LNCaP clone FGC (cell line): ENCODE measurements at regions not wholly inside any gene's neighbourhood (a gene's known extent, or its start where the extent isn't known, plus 50 kb on each side); places are given as distances from the start of the nearest gene placed in this dataset.

ENCODE experiments used
- DNase-seq: peaks from one replicate; pipeline ENCODE4 v3.0.0-alpha.2; 2011; ENCODE audit warnings: low read depth
- H3K4me3 ChIP-seq: 2 replicates; pipeline ENCODE4 v1.5.1; 2011; ENCODE audit warnings: mild to moderate bottlenecking, low read depth, low read length, control low read depth
- TF ChIP-seq, protein P1 (sequence below): IDR thresholded peaks from 2 replicates; pipeline ENCODE4 v1.5.1; 2012; ENCODE audit warnings: mild to moderate bottlenecking; ENCODE audit not compliant: control insufficient read depth, insufficient read depth; ENCODE audit errors: extremely low read depth

DNA sequence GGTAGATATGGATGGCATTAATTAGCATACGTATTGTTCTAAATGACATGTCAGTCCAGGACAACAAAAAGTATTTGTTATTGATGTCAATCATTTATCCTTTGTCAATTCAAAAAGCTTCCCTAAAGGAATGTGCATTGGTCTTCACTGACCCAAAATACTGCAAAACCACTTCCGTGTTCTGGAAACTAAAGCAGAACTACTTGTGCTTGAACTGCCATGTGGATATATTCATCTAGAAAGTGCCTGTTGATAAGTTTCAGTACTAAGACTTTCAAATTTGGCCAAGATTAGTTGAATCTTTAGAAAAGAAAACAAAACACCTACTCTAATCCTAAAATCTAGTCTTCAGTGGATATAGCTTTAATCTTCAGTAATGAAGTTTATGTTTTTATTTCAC, 242.1 kb upstream of the PPP1R3A start:
- no peak overlapping the region for H3K4me3 ChIP-seq
- TF ChIP-seq, protein P1, sequence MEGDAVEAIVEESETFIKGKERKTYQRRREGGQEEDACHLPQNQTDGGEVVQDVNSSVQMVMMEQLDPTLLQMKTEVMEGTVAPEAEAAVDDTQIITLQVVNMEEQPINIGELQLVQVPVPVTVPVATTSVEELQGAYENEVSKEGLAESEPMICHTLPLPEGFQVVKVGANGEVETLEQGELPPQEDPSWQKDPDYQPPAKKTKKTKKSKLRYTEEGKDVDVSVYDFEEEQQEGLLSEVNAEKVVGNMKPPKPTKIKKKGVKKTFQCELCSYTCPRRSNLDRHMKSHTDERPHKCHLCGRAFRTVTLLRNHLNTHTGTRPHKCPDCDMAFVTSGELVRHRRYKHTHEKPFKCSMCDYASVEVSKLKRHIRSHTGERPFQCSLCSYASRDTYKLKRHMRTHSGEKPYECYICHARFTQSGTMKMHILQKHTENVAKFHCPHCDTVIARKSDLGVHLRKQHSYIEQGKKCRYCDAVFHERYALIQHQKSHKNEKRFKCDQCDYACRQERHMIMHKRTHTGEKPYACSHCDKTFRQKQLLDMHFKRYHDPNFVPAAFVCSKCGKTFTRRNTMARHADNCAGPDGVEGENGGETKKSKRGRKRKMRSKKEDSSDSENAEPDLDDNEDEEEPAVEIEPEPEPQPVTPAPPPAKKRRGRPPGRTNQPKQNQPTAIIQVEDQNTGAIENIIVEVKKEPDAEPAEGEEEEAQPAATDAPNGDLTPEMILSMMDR, result no peak
- DNase-seq, result no peak

GRCh38 chr7:114158854-114159253, 240.0 kb upstream of the PPP1R3A start:
- H3K4me3 ChIP-seq, result no peak overlapping the region
- no peak for DNase-seq
- TF ChIP-seq, protein P1, result no peak

GRCh38 chr7:114158275-114158674, 239.5 kb upstream of the PPP1R3A start:
- no peak overlapping the region for H3K4me3 ChIP-seq
- TF ChIP-seq, protein P1, result no peak
- DNase-seq, result no peak

DNA sequence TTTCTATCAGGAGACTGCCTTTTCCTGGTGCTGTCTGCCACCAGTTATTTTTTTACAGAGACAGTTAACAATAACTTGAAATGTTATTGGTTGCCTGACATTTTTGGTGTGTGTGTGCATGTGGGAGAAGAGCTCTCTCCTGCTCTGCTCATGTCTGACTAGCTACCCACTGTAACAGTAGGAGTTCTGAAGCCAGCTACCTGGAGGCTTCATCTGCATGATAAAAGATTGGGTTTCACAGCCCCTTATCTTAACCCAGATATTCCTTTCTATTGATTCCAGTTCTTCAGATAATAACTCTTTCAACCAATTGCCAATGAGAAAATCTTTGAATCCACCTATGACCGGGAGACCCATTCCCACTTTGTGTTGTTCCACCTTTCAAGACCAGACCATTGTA, 237.4 kb upstream of the PPP1R3A start:
- H3K4me3 ChIP-seq, result no peak overlapping the region

GRCh38 chr7:114155116-114156110, 236.6 kb upstream of the PPP1R3A start:
- TF ChIP-seq, protein P1, result no peak
- no peak for DNase-seq
- H3K4me3 ChIP-seq, result no peak overlapping the region

More for the DNA sequence above, 237.4 kb upstream of the PPP1R3A start:
- TF ChIP-seq, protein P1, result no peak
- DNase-seq, result no peak

- H3K4me3 ChIP-seq, result no peak overlapping the region
- no peak for DNase-seq
- TF ChIP-seq, protein P1, result no peak
These were observed 234.9 kb upstream of the PPP1R3A start for GRCh38 chr7:114153700-114154099.

- H3K4me3 ChIP-seq, result no peak overlapping the region
- TF ChIP-seq, protein P1, result no peak
- no peak for DNase-seq
These were observed 233.6 kb upstream of the PPP1R3A start for GRCh38 chr7:114152314-114152938.
